Neural cell (in vitro differentiated cells): ENCODE measurements at regions not wholly inside any gene's neighbourhood (a gene's known extent, or its start where the extent isn't known, plus 50 kb on each side); places are given as distances from the start of the nearest gene placed in this dataset.

Experiments used
- H2AFZ ChIP-seq: fragments of 200-600, 300-800 bp; sonication (generic), shearing (Covaris generic); 2 replicates; pipeline ENCODE4 v1.6.0; 2014; ENCODE audit warnings: low read depth, mild to moderate bottlenecking, antibody characterized with exemption, low read length, moderate library complexity
- H3F3A ChIP-seq: fragments of 200-600 bp; shearing (Covaris generic); 2 replicates; pipeline ENCODE4 v1.6.1; 2016; ENCODE audit warnings: mild to moderate bottlenecking, moderate library complexity, mixed read lengths, antibody characterized with exemption, low read length; ENCODE audit not compliant: insufficient read depth, poor library complexity, severe bottlenecking
- H3K27ac ChIP-seq: fragments of 200-600, 300-800 bp; sonication (generic), shearing (Covaris generic); 2 replicates; pipeline ENCODE4 v1.5.1; 2014; ENCODE audit warnings: mild to moderate bottlenecking, low read length, moderate library complexity
- H3K27me3 ChIP-seq: fragments of 300-800, 200-600 bp; sonication (generic), shearing (Covaris generic); 2 replicates; pipeline ENCODE4 v1.6.0; 2014; ENCODE audit warnings: mild to moderate bottlenecking, low read depth, low read length, moderate library complexity; ENCODE audit not compliant: insufficient read depth
- H3K36me3 ChIP-seq: fragments of 300-800, 200-600 bp; sonication (generic), shearing (Covaris generic); 2 replicates; pipeline ENCODE4 v1.5.1; 2014; ENCODE audit warnings: mild to moderate bottlenecking, antibody characterized with exemption, low read length, moderate library complexity; ENCODE audit not compliant: insufficient read depth
- H3K4me2 ChIP-seq: fragments of 300-800, 200-600 bp; sonication (generic), shearing (Covaris generic); 2 replicates; pipeline ENCODE4 v1.6.0; 2014; ENCODE audit warnings: mild to moderate bottlenecking, low read length
- H3K4me3 ChIP-seq: fragments of 300-800, 200-600 bp; sonication (generic), shearing (Covaris generic); 2 replicates; pipeline ENCODE4 v1.5.1; 2014; ENCODE audit warnings: mild to moderate bottlenecking, low read length, moderate library complexity
- H3K79me2 ChIP-seq: fragments of 200-600 bp; shearing (Covaris generic); replicated peaks from 2 replicates; pipeline ENCODE4 v1.6.0; 2014; ENCODE audit warnings: mild to moderate bottlenecking, low read length, moderate library complexity; ENCODE audit not compliant: insufficient read depth
- H3K9ac ChIP-seq: fragments of 300-800, 200-600 bp; sonication (generic), shearing (Covaris generic); 2 replicates; pipeline ENCODE4 v1.6.1; 2016; ENCODE audit warnings: mild to moderate bottlenecking, low read length, mixed read lengths
- H3K9me2 ChIP-seq: fragments of 200-600 bp; shearing (Covaris generic); 2 replicates; pipeline ENCODE4 v1.6.1; 2016; ENCODE audit warnings: mild to moderate bottlenecking, low read length, mixed read lengths; ENCODE audit not compliant: insufficient read depth
- H3K9me3 ChIP-seq: fragments of 200-600, 300-800 bp; sonication (generic), shearing (Covaris generic); 2 replicates; pipeline ENCODE4 v1.6.1; 2016; ENCODE audit warnings: mild to moderate bottlenecking, mixed run types, low read length, moderate library complexity, mixed read lengths
- H4K20me1 ChIP-seq: fragments of 200-600 bp; shearing (Covaris generic); 2 replicates; pipeline ENCODE4 v1.6.1; 2016; ENCODE audit warnings: mild to moderate bottlenecking, mixed run types; ENCODE audit not compliant: insufficient read depth
- EP300 ChIP-seq: fragments of 450-650 bp; conservative IDR thresholded peaks from 2 replicates; pipeline ENCODE4 v1.6.1; 2014; ENCODE audit warnings: antibody characterized with exemption, mild to moderate bottlenecking, moderate library complexity; ENCODE audit not compliant: poor library complexity, severe bottlenecking
- EZH2 ChIP-seq: fragments of 200-600, 300-800 bp; shearing (Covaris generic), sonication (generic); IDR thresholded peaks from 2 replicates; pipeline ENCODE4 v1.6.1; 2014; ENCODE audit warnings: antibody characterized with exemption, low read length, borderline replicate concordance, mild to moderate bottlenecking; ENCODE audit not compliant: insufficient read depth, poor library complexity, severe bottlenecking
- MXI1 ChIP-seq: fragments of 450-650 bp; conservative IDR thresholded peaks from 2 replicates; pipeline ENCODE4 v1.6.1; 2014; ENCODE audit warnings: antibody characterized with exemption, mild to moderate bottlenecking; ENCODE audit not compliant: poor library complexity, severe bottlenecking
- POLR2AphosphoS5 ChIP-seq: IDR thresholded peaks from 2 replicates; pipeline ENCODE4 v1.6.1; 2012
- RAD21 ChIP-seq: fragments of 450-650 bp; conservative IDR thresholded peaks from 2 replicates; pipeline ENCODE4 v1.6.1; 2014; ENCODE audit warnings: antibody characterized with exemption, mild to moderate bottlenecking, moderate library complexity
- REST ChIP-seq: IDR thresholded peaks from 2 replicates; pipeline ENCODE4 v1.6.1; 2012; ENCODE audit warnings: borderline replicate concordance
- SMC3 ChIP-seq: fragments of 450-650 bp; conservative IDR thresholded peaks from 2 replicates; pipeline ENCODE4 v1.6.1; 2014; ENCODE audit warnings: antibody characterized with exemption, mild to moderate bottlenecking, moderate library complexity; ENCODE audit not compliant: poor library complexity
- TAF1 ChIP-seq: IDR thresholded peaks from 2 replicates; pipeline ENCODE4 v1.6.1; 2012; ENCODE audit warnings: low read depth
- TF ChIP-seq, protein P1 (sequence below): fragments of 450-650 bp; IDR thresholded peaks from 2 replicates; pipeline ENCODE4 v1.5.1; 2014; ENCODE audit warnings: antibody characterized with exemption, mild to moderate bottlenecking, moderate library complexity; ENCODE audit not compliant: poor library complexity, severe bottlenecking

DNA sequence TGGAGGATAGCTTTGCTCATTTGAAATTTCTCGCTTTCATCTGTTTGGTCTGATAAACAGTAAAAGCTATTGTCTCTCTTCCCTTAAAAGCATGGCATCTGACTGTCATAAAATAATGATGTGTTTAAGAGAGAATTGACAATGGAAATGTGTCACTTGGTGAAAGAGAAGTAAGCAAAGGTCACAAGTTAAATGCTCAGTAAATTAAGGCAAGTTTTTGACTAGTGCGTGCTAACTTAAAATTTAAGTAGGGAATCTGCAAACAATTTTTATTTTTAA, 161.6 kb upstream of the ANKRD50 start:
- H3K27me3 ChIP-seq: no peaks in the 10 kb centered on the region
- H3K27ac ChIP-seq: no peak overlapping the region
- H3K4me2 ChIP-seq: no peak overlapping the region
- TF ChIP-seq EZH2 (no peak), TAF1 (no peak), MXI1 (no peak), RAD21 (no peak), EP300 (peak; percentile 21), SMC3 (no peak)
- TF ChIP-seq, protein P1, sequence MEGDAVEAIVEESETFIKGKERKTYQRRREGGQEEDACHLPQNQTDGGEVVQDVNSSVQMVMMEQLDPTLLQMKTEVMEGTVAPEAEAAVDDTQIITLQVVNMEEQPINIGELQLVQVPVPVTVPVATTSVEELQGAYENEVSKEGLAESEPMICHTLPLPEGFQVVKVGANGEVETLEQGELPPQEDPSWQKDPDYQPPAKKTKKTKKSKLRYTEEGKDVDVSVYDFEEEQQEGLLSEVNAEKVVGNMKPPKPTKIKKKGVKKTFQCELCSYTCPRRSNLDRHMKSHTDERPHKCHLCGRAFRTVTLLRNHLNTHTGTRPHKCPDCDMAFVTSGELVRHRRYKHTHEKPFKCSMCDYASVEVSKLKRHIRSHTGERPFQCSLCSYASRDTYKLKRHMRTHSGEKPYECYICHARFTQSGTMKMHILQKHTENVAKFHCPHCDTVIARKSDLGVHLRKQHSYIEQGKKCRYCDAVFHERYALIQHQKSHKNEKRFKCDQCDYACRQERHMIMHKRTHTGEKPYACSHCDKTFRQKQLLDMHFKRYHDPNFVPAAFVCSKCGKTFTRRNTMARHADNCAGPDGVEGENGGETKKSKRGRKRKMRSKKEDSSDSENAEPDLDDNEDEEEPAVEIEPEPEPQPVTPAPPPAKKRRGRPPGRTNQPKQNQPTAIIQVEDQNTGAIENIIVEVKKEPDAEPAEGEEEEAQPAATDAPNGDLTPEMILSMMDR: no peak
- no peak overlapping the region for H3K4me3 ChIP-seq
- no peaks in the 10 kb centered on the region for H3K79me2 ChIP-seq
- H2AFZ ChIP-seq: no peak overlapping the region
- no peaks in the 10 kb centered on the region for H3K36me3 ChIP-seq
- H3K9me3 ChIP-seq: no peaks in the 10 kb centered on the region
- H3K9me2 ChIP-seq: no peaks in the 10 kb centered on the region
- no peak overlapping the region for H3K9ac ChIP-seq
- no peaks in the 10 kb centered on the region for H3F3A ChIP-seq
- H4K20me1 ChIP-seq: no peaks in the 10 kb centered on the region

DNA sequence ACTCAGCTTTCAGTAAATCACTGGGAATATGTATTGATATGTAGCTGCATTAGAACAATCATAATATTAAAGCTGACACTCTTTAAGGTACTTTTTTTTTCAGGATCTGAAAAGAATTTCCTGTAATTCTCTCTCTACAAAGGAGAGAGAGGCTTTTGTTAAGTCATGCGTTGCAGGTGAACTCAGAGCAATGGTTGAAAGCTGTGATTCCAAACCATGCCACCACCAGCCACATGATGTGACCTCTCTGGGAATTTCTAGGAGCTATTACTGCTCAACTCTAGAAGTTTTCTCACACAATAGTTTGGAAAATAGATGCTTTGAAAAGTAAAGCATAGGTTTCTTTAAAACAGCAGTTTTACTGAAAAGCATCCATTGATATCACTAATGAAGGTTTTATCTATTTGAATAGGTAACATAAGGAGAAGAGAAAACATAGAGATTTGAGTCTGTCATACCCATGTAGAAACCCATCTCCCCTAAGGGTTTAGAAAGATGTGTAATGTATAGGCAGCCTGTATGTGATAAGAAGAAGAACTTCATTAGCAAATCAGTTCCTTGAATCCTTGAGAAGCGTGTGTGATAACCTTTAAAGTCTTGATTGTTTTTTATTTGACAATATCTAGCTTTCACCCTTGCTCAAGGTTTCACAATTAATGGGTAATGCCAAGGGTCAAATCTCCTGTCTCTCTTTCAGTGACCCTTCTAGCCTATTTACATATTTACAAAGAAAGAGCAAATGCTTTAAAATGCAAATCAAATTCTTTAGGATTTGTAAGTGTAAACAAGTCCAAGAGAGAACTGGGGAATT, 161.0 kb upstream of the ANKRD50 start:
- no peak overlapping the region for H3K4me2 ChIP-seq

More for the DNA sequence above, 161.0 kb upstream of the ANKRD50 start:
- H3K36me3 ChIP-seq: no peaks in the 10 kb centered on the region
- no peak overlapping the region for H3K4me3 ChIP-seq
- H2AFZ ChIP-seq: no peak overlapping the region
- no peak overlapping the region for H3K9ac ChIP-seq
- no peaks in the 10 kb centered on the region for H3K9me3 ChIP-seq
- no peaks in the 10 kb centered on the region for H3F3A ChIP-seq
- H4K20me1 ChIP-seq: no peaks in the 10 kb centered on the region
- no peaks in the 10 kb centered on the region for H3K9me2 ChIP-seq
- no peaks in the 10 kb centered on the region for H3K79me2 ChIP-seq
- TF ChIP-seq REST (no peak), SMC3 (no peak), POLR2AphosphoS5 (no peak), MXI1 (no peak)
- H3K27ac ChIP-seq: no peak overlapping the region
- H3K27me3 ChIP-seq: no peaks in the 10 kb centered on the region
